PC-9 (cell line): ENCODE measurements at regions not wholly inside any gene's neighbourhood (a gene's known extent, or its start where the extent isn't known, plus 50 kb on each side); places are given as distances from the start of the nearest gene placed in this dataset.
A peak's percentile ranks its signal among the peaks of the same experiment; 100 is the strongest.

Experiments used
- BruUV-seq: library from RNA; stranded (reverse); fragments of 400-500 nt; replicated peaks from 2 replicates; lab custom pipeline; 2021; lab: Mats Ljungman, UMichigan
- CTCF ChIA-PET: fragments of 300-600 bp; sonication (Branson Sonifier 250); formaldehyde crosslinking; loops from one replicate; lab custom pipeline; 2022; ENCODE audit warnings: antibody characterized with exemption; lab: Charles Lee
- POLR2A ChIA-PET: fragments of 300-600 bp; sonication (Branson Sonifier 250); formaldehyde crosslinking; loops from one replicate; lab custom pipeline; 2022; ENCODE audit warnings: antibody characterized with exemption; ENCODE audit not compliant: unreplicated experiment; lab: Charles Lee
- DNase-seq, 2 experiments: peaks; one replicate each; pipeline versions ENCODE4 v3.0.0 to v3.0.0-alpha.2; 2015 to 2022; ENCODE audit warnings: mixed read lengths in 1 of 2
- H2AFZ ChIP-seq: fragments of 200-600 bp; sonication (generic); 2 replicates; pipeline ENCODE4 v1.8.1; 2017; ENCODE audit warnings: antibody characterized with exemption
- H3F3A ChIP-seq: fragments of 200-600 bp; sonication (generic); 2 replicates; pipeline ENCODE4 v1.8.1; 2017; ENCODE audit warnings: antibody characterized with exemption, mild to moderate bottlenecking, low read depth; ENCODE audit not compliant: insufficient read depth
- H3K27ac ChIP-seq: fragments of 200-600 bp; sonication (generic); 2 replicates; pipeline ENCODE4 v1.6.1; 2016; ENCODE audit warnings: mixed run types
- H3K27me3 ChIP-seq: fragments of 200-600 bp; sonication (generic); 2 replicates; pipeline ENCODE4 v1.6.1; 2016; ENCODE audit warnings: low read depth, mixed run types; ENCODE audit not compliant: insufficient read depth
- H3K36me3 ChIP-seq: fragments of 200-600 bp; sonication (generic); 2 replicates; pipeline ENCODE4 v1.6.1; 2016; ENCODE audit warnings: low read depth, mixed run types
- H3K4me1 ChIP-seq: fragments of 200-600 bp; sonication (generic); replicated peaks from 2 replicates; pipeline ENCODE4 v1.6.1; 2016; ENCODE audit warnings: mixed run types; ENCODE audit not compliant: insufficient read depth
- H3K4me2 ChIP-seq: fragments of 200-600 bp; sonication (generic); 2 replicates; pipeline ENCODE4 v1.6.1; 2017; ENCODE audit warnings: mixed run types
- H3K4me3 ChIP-seq: fragments of 200-600 bp; sonication (generic); 2 replicates; pipeline ENCODE4 v1.6.1; 2016; ENCODE audit warnings: mixed run types
- H3K79me2 ChIP-seq: fragments of 200-600 bp; sonication (generic); 2 replicates; pipeline ENCODE4 v1.6.1; 2017; ENCODE audit warnings: low read depth, mixed run types
- H3K9me2 ChIP-seq: fragments of 200-600 bp; sonication (generic); 2 replicates; pipeline ENCODE4 v1.8.1; 2017; ENCODE audit warnings: mild to moderate bottlenecking; ENCODE audit not compliant: insufficient read depth
- H3K9me3 ChIP-seq: fragments of 200-600 bp; sonication (generic); 2 replicates; pipeline ENCODE4 v1.8.1; 2016; ENCODE audit warnings: low read depth; ENCODE audit not compliant: insufficient read depth
- H4K20me1 ChIP-seq: fragments of 200-600 bp; sonication (generic); 2 replicates; pipeline ENCODE4 v1.8.1; 2017; ENCODE audit not compliant: insufficient read depth
- CTCF ChIP-seq: fragments of 200-600 bp; sonication (generic); conservative IDR thresholded peaks from 2 replicates; pipeline ENCODE4 v1.6.1; 2017; ENCODE audit warnings: mixed run types, antibody characterized with exemption, mild to moderate bottlenecking, moderate library complexity
- EZH2 ChIP-seq: fragments of 200-600 bp; sonication (generic); IDR thresholded peaks from 2 replicates; pipeline ENCODE4 v1.8.0; 2017; ENCODE audit warnings: antibody characterized with exemption, low read depth
- intact Hi-C: fragments of 100-400 bp; cut with micrococcal nuclease; formaldehyde crosslinking; loops from one replicate; pipeline ENCODE4 v1.10.0; 2022; ENCODE audit not compliant: unreplicated experiment

DNA sequence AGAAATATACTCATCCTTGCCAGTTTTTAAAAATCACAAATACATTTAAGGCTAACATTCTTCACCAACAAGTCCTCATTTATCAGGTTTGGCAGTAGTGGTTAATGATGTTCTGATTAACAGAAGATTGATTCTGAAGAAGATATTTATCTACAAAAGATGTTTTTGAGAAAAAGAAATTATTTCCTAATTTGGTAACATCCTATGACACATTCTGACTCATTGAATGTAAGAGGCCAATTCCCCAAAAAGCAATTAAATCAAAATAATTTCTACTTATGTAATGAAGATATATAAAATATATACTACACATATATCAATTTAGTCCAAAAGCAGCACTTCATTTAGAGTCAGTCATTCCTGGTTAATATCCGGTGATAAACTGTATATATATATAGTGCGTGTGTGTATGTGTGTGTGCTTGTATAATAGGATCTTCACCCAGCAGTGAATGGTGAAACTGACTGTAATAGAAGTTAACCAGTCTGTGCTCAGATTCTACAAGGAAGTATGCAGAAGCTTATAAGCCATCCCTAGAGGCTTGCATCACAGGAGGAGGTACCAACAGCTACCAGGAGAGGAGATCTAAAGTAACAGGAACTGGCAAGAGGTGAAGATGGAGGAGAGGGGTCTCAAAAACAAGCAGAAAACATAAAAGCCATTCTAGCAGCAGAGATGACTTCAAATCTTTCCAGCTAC lies 82.9 kb upstream of the MARCKS start:
- Histone ChIP-seq H4K20me1 (no peaks in the 10 kb centered on the region), H2AFZ (peak overlapping the region; percentile 4; the same call in 1 of the 2 replicates), H3K9me2 (no peaks in the 10 kb centered on the region), H3K4me3 (no peak overlapping the region), H3K4me1 (peaks cover 12% of the 10 kb centered on the region), H3F3A (peaks cover 6% of the 10 kb centered on the region; the same call in 1 of the 2 replicates), H3K79me2 (no peaks in the 10 kb centered on the region), H3K4me2 (no peak overlapping the region), H3K36me3 (no peaks in the 10 kb centered on the region), H3K9me3 (peaks cover 4% of the 10 kb centered on the region), H3K27me3 (no peaks in the 10 kb centered on the region), H3K27ac (peak overlapping the region; percentile 53)
- BruUV-seq = no TSS peak
- ChIA-PET CTCF (no interaction called here), POLR2A (no interaction called here)
- intact Hi-C loops = no loop called here
- TF ChIP-seq CTCF = no peak
- TF ChIP-seq EZH2 = no peak
- no peak for DNase-seq

DNA sequence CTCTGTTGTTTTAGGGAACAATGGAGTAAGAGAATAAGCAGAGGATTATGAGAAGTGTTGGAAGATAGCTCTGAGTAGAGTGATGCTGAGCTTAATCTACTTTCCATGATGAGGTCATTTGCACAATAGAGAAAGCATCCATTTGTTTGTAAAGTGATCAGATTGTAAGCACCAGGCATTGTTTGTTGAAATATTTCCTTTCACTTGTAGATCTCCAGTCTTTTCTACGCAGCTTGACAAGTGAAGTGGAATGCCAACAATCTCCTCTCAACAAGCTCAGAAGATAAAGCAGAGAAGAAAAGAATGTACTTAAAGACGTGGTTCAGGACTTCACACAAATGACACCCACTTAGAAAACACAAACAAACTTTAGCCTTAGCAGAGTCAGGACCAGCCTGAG lies 80.1 kb upstream of the MARCKS start:
- no peaks in the 10 kb centered on the region for H3K27me3 ChIP-seq
- no peaks in the 10 kb centered on the region for H3K9me2 ChIP-seq
- H3K4me2 ChIP-seq = no peak overlapping the region
- H3K4me1 ChIP-seq = peaks cover 12% of the 10 kb centered on the region
- H3K4me3 ChIP-seq = no peak overlapping the region
- ChIA-PET POLR2A (no interaction called here), CTCF (no interaction called here)
- peaks cover 4% of the 10 kb centered on the region for H3K9me3 ChIP-seq
- no TSS peak for BruUV-seq
- H3K36me3 ChIP-seq = no peaks in the 10 kb centered on the region
- no peak overlapping the region for H3K27ac ChIP-seq
- DNase-seq = no peak
- TF ChIP-seq EZH2 = no peak
- no peak for TF ChIP-seq CTCF
- no peaks in the 10 kb centered on the region for H4K20me1 ChIP-seq
- intact Hi-C loops = no loop called here
- H3K79me2 ChIP-seq = no peaks in the 10 kb centered on the region
- H2AFZ ChIP-seq = no peak overlapping the region
- H3F3A ChIP-seq = peaks cover 6% of the 10 kb centered on the region; the same call in 1 of the 2 replicates

DNA sequence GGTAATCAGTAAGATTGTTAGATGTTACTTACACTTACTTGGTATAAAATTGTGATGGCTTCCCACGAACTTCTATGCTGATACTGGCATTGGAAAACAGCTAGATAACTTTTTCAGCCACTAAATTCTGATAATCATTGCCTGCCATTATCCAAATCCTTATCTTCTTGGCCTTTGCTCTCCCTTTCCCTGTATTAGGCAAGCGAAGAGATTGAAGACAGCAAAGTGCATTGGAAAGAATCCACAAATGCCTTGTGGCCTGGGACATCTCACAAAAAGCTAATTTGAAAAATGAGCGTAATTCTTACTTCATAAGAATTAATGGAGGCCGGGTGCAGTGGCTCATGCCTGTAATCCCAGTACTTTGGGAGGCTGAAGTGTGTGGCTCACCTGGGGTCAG lies 79.5 kb upstream of the MARCKS start:
- DNase-seq = no peak
- peaks cover 4% of the 10 kb centered on the region for H3K9me3 ChIP-seq
- ChIA-PET POLR2A (no interaction called here), CTCF (no interaction called here)
- peaks cover 6% of the 10 kb centered on the region; the same call in 1 of the 2 replicates for H3F3A ChIP-seq
- H4K20me1 ChIP-seq = no peaks in the 10 kb centered on the region
- no peaks in the 10 kb centered on the region for H3K79me2 ChIP-seq
- no peak overlapping the region for H2AFZ ChIP-seq
- no TSS peak for BruUV-seq
- no peaks in the 10 kb centered on the region for H3K27me3 ChIP-seq
- H3K4me1 ChIP-seq = peaks cover 12% of the 10 kb centered on the region
- no peaks in the 10 kb centered on the region for H3K9me2 ChIP-seq
- H3K27ac ChIP-seq = no peak overlapping the region
- H3K4me2 ChIP-seq = no peak overlapping the region
- TF ChIP-seq EZH2 (no peak), CTCF (no peak)
- no peak overlapping the region for H3K4me3 ChIP-seq
- intact Hi-C loops = no loop called here
- no peaks in the 10 kb centered on the region for H3K36me3 ChIP-seq
